ENCODE measurements at regions not wholly inside any gene's neighbourhood (a gene's known extent, or its start where the extent isn't known, plus 50 kb on each side); places are given as distances from the start of the nearest gene placed in this dataset.

GRCh38 chr12:18981732-18982131 is 147.8 kb upstream of the PLEKHA5 start:
- H3K4me1 ChIP-seq (ENCODE audit: control insufficient read depth, extremely low read depth, insufficient read depth, low read length), result no peaks in the 10 kb centered on the region
- intact Hi-C loops (cut with micrococcal nuclease), result no loop called here
- no peaks in the 10 kb centered on the region for H3K27me3 ChIP-seq (ENCODE audit: control insufficient read depth in 2 of 2, insufficient read depth in 2 of 2, low read length in 2 of 2)
- DNase-seq (ENCODE audit: low read depth, low spot score) (no peak), FAIRE-seq (no peak)
- no peak overlapping the region for H3K4me2 ChIP-seq (ENCODE audit: insufficient read depth, low read length)
- H3K9ac ChIP-seq (replicated peaks; ENCODE audit: extremely low read depth, insufficient read depth, low read length), result no peak overlapping the region
- no TSS peak for BruUV-seq (replicated peaks)
- H2AFZ ChIP-seq (ENCODE audit: low read depth, low read length), result no peak overlapping the region
- dilution Hi-C loops (cut with MboI; ENCODE audit: extremely low pct_ligation_motif_present, low sequenced_read_pairs), result no loop called here
- no peak for TF ChIP-seq JUN (IDR thresholded peaks at IDR 0.05; ENCODE audit: borderline replicate concordance, insufficient read depth, insufficient read length, low read depth)
- TF ChIP-seq MAX (IDR thresholded peaks at IDR 0.05; ENCODE audit: insufficient read depth, insufficient read length), result no peak
- no peak for TF ChIP-seq EZH2 (IDR thresholded peaks at IDR 0.05; ENCODE audit: borderline replicate concordance, low read depth, low read length, severe bottlenecking)
- TF ChIP-seq MYC (IDR thresholded peaks at IDR 0.05; ENCODE audit: low read depth, low read length), result no peak
- no peak overlapping the region for H3K4me3 ChIP-seq (replicated peaks in 1 of 3; ENCODE audit: insufficient read depth in 1 of 3, low read depth in 1 of 3, low read length in 3 of 3)
- H4K20me1 ChIP-seq (replicated peaks; ENCODE audit: control insufficient read depth, extremely low read depth, insufficient read depth, low read length), result no peaks in the 10 kb centered on the region
- H3K27ac ChIP-seq (ENCODE audit: insufficient read depth, low read depth, low read length), result no peak overlapping the region
- ChIA-PET CTCF (no interaction called here), POLR2A (no interaction called here)
- H3K9me3 ChIP-seq (replicated peaks; ENCODE audit: control insufficient read depth, insufficient read depth, low read length), result no peaks in the 10 kb centered on the region
- H3K9me1 ChIP-seq (replicated peaks; ENCODE audit: control insufficient read depth, extremely low read depth, insufficient read depth, low read length), result no peaks in the 10 kb centered on the region
- no peaks in the 10 kb centered on the region for H3K36me3 ChIP-seq (ENCODE audit: control insufficient read depth in 2 of 2, extremely low read depth in 1 of 2, insufficient read depth in 2 of 2, low read length in 2 of 2)
- H3K79me2 ChIP-seq (ENCODE audit: control insufficient read depth, insufficient read depth, low read length), result no peaks in the 10 kb centered on the region

GRCh38 chr12:18982226-18982949 is 147.1 kb upstream of the PLEKHA5 start:
- Histone ChIP-seq H3K4me2 (ENCODE audit: insufficient read depth, low read length) (no peak overlapping the region), H3K9ac (replicated peaks; ENCODE audit: extremely low read depth, insufficient read depth, low read length) (no peak overlapping the region), H4K20me1 (replicated peaks; ENCODE audit: control insufficient read depth, extremely low read depth, insufficient read depth, low read length) (no peaks in the 10 kb centered on the region), H3K9me1 (replicated peaks; ENCODE audit: control insufficient read depth, extremely low read depth, insufficient read depth, low read length) (no peaks in the 10 kb centered on the region), H3K4me3 (replicated peaks in 1 of 3; ENCODE audit: insufficient read depth in 1 of 3, low read depth in 1 of 3, low read length in 3 of 3) (no peak overlapping the region), H3K79me2 (ENCODE audit: control insufficient read depth, insufficient read depth, low read length) (no peaks in the 10 kb centered on the region), H3K36me3 (ENCODE audit: control insufficient read depth in 2 of 2, extremely low read depth in 1 of 2, insufficient read depth in 2 of 2, low read length in 2 of 2) (no peaks in the 10 kb centered on the region), H3K27me3 (ENCODE audit: control insufficient read depth in 2 of 2, insufficient read depth in 2 of 2, low read length in 2 of 2) (no peaks in the 10 kb centered on the region), H3K9me3 (replicated peaks; ENCODE audit: control insufficient read depth, insufficient read depth, low read length) (no peaks in the 10 kb centered on the region), H3K4me1 (ENCODE audit: control insufficient read depth, extremely low read depth, insufficient read depth, low read length) (no peaks in the 10 kb centered on the region), H2AFZ (ENCODE audit: low read depth, low read length) (no peak overlapping the region), H3K27ac (ENCODE audit: insufficient read depth, low read depth, low read length) (no peak overlapping the region)
- DNase-seq (ENCODE audit: low read depth, low spot score), result no peak
- dilution Hi-C loops (cut with MboI; ENCODE audit: extremely low pct_ligation_motif_present, low sequenced_read_pairs) (no loop called here), intact Hi-C loops (cut with micrococcal nuclease) (no loop called here)
- TF ChIP-seq POLR2AphosphoS5 (IDR thresholded peaks at IDR 0.05; ENCODE audit: insufficient read depth, low read depth, low read length) (no peak), MYC (IDR thresholded peaks at IDR 0.05; ENCODE audit: low read depth, low read length) (no peak), POLR2A (IDR thresholded peaks at IDR 0.05; ENCODE audit: low read depth, low read length) (no peak), JUN (IDR thresholded peaks at IDR 0.05; ENCODE audit: borderline replicate concordance, insufficient read depth, insufficient read length, low read depth) (no peak), GATA2 (IDR thresholded peaks at IDR 0.05; ENCODE audit: insufficient read depth, insufficient read length, low read depth, low read length) (no peak), FOS (IDR thresholded peaks at IDR 0.05; ENCODE audit: borderline replicate concordance, insufficient read depth, low read length) (no peak), EZH2 (IDR thresholded peaks at IDR 0.05; ENCODE audit: borderline replicate concordance, low read depth, low read length, severe bottlenecking) (no peak), MAX (IDR thresholded peaks at IDR 0.05; ENCODE audit: insufficient read depth, insufficient read length) (no peak), CTCF (IDR thresholded peaks at IDR 0.05; ENCODE audit: extremely low read depth in 1 of 2, insufficient read depth in 1 of 2, low read depth in 1 of 2, low read length in 2 of 2) (no peak)
- ChIA-PET POLR2A (no interaction called here), CTCF (interaction anchor here (0.6 kb wide), 1 partner anchor 398 kb away, joined by 3 read pairs; no protein-coding TSS in a partner anchor)
- no TSS peak for BruUV-seq (replicated peaks)
- no peak for FAIRE-seq
